HEK293 (cell line): ENCODE measurements at regions not wholly inside any gene's neighbourhood (a gene's known extent, or its start where the extent isn't known, plus 50 kb on each side); places are given as distances from the start of the nearest gene placed in this dataset.

ENCODE experiments used
- ZNF747 ChIP-seq: fragments of 450-650 bp; formaldehyde crosslinking; IDR thresholded peaks from 2 replicates; pipeline ENCODE4 v1.5.1; 2016; ENCODE audit warnings: missing biosample characterization, missing genetic modification characterization
- TF ChIP-seq, protein P1 (sequence below): IDR thresholded peaks from 2 replicates; pipeline ENCODE4 v1.6.1; 2011; ENCODE audit warnings: mild to moderate bottlenecking, low read depth, low read length, borderline replicate concordance
- TF ChIP-seq, protein P2 (sequence below): fragments of 450-650 bp; formaldehyde crosslinking; IDR thresholded peaks from 2 replicates; pipeline ENCODE4 v1.5.1; 2016; ENCODE audit warnings: missing biosample characterization, missing genetic modification characterization
- TF ChIP-seq, protein P3 (sequence below): fragments of 450-650 bp; formaldehyde crosslinking; IDR thresholded peaks from 2 replicates; pipeline ENCODE4 v1.5.1; 2016; ENCODE audit warnings: missing biosample characterization, missing genetic modification characterization

DNA sequence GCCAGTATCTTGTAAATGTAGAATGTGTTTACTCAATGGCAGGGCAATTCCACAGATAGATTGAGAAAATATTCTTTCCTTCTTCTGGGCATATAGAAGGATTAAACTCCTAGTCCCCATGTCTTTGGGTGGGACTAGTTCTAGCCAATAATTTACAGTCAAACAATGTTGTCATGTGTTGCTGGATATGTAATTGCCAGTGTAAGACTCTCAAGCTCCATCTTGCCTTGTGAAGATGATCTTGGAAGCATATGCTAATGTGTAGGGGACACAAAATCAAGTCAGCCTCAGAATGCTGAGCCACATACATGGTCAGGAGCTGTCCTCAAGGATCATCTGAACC, 386.9 kb downstream of the CETN3 start:
- no peak for TF ChIP-seq ZNF747
- TF ChIP-seq, protein P1, sequence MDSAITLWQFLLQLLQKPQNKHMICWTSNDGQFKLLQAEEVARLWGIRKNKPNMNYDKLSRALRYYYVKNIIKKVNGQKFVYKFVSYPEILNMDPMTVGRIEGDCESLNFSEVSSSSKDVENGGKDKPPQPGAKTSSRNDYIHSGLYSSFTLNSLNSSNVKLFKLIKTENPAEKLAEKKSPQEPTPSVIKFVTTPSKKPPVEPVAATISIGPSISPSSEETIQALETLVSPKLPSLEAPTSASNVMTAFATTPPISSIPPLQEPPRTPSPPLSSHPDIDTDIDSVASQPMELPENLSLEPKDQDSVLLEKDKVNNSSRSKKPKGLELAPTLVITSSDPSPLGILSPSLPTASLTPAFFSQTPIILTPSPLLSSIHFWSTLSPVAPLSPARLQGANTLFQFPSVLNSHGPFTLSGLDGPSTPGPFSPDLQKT = no peak
- TF ChIP-seq, protein P2, sequence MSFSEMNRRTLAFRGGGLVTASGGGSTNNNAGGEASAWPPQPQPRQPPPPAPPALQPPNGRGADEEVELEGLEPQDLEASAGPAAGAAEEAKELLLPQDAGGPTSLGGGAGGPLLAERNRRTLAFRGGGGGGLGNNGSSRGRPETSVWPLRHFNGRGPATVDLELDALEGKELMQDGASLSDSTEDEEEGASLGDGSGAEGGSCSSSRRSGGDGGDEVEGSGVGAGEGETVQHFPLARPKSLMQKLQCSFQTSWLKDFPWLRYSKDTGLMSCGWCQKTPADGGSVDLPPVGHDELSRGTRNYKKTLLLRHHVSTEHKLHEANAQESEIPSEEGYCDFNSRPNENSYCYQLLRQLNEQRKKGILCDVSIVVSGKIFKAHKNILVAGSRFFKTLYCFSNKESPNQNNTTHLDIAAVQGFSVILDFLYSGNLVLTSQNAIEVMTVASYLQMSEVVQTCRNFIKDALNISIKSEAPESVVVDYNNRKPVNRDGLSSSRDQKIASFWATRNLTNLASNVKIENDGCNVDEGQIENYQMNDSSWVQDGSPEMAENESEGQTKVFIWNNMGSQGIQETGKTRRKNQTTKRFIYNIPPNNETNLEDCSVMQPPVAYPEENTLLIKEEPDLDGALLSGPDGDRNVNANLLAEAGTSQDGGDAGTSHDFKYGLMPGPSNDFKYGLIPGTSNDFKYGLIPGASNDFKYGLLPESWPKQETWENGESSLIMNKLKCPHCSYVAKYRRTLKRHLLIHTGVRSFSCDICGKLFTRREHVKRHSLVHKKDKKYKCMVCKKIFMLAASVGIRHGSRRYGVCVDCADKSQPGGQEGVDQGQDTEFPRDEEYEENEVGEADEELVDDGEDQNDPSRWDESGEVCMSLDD (tag by site-specific recombination) = no peak
- TF ChIP-seq, protein P3, sequence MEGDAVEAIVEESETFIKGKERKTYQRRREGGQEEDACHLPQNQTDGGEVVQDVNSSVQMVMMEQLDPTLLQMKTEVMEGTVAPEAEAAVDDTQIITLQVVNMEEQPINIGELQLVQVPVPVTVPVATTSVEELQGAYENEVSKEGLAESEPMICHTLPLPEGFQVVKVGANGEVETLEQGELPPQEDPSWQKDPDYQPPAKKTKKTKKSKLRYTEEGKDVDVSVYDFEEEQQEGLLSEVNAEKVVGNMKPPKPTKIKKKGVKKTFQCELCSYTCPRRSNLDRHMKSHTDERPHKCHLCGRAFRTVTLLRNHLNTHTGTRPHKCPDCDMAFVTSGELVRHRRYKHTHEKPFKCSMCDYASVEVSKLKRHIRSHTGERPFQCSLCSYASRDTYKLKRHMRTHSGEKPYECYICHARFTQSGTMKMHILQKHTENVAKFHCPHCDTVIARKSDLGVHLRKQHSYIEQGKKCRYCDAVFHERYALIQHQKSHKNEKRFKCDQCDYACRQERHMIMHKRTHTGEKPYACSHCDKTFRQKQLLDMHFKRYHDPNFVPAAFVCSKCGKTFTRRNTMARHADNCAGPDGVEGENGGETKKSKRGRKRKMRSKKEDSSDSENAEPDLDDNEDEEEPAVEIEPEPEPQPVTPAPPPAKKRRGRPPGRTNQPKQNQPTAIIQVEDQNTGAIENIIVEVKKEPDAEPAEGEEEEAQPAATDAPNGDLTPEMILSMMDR (tag by site-specific recombination) = no peak
